GM18870 (cell line): ENCODE measurements at regions not wholly inside any gene's neighbourhood (a gene's known extent, or its start where the extent isn't known, plus 50 kb on each side); places are given as distances from the start of the nearest gene placed in this dataset.

Experiments used
- ATAC-seq: cut with Tn5 transposase; IDR thresholded peaks from one replicate; pipeline ENCODE4 v1.9.1; 2021; ENCODE audit warnings: moderate library complexity; ENCODE audit not compliant: unreplicated experiment

GRCh38 chr5:27523629-27524028 is 485.2 kb upstream of the CDH9 start:
- ATAC-seq, result no peak

- no peak for ATAC-seq
Observed at GRCh38 chr5:27516437-27516836, 478.1 kb upstream of the CDH9 start.

GRCh38 chr5:27511061-27511460 is 472.7 kb upstream of the CDH9 start:
- ATAC-seq, result no peak

GRCh38 chr5:27503813-27504212 is 465.4 kb upstream of the CDH9 start:
- ATAC-seq, result no peak

- no peak for ATAC-seq
Observed at GRCh38 chr5:27502236-27502635, 463.9 kb upstream of the CDH9 start.

GRCh38 chr5:27497491-27497890 is 459.1 kb upstream of the CDH9 start:
- no peak for ATAC-seq

- no peak for ATAC-seq
Observed at GRCh38 chr5:27494887-27495286, 456.5 kb upstream of the CDH9 start.

- no peak for ATAC-seq
Observed at GRCh38 chr5:27491746-27492439, 453.5 kb upstream of the CDH9 start.

GRCh38 chr5:27491047-27491446 is 452.7 kb upstream of the CDH9 start:
- ATAC-seq, result no peak

- ATAC-seq, result no peak
Observed at GRCh38 chr5:27489701-27490100, 451.3 kb upstream of the CDH9 start.

- ATAC-seq, result no peak
Observed at GRCh38 chr5:27482663-27483062, 444.3 kb upstream of the CDH9 start.

- no peak for ATAC-seq
Observed at GRCh38 chr5:27479859-27480258, 441.5 kb upstream of the CDH9 start.

GRCh38 chr5:27477550-27477949 is 439.2 kb upstream of the CDH9 start:
- ATAC-seq, result no peak

GRCh38 chr5:27476356-27476988 is 438.1 kb upstream of the CDH9 start:
- no peak for ATAC-seq

GRCh38 chr5:27475063-27475462 is 436.7 kb upstream of the CDH9 start:
- ATAC-seq, result no peak

GRCh38 chr5:27474395-27474794 is 436.0 kb upstream of the CDH9 start:
- no peak for ATAC-seq

- ATAC-seq, result no peak
Observed at GRCh38 chr5:27474047-27474309, 435.6 kb upstream of the CDH9 start.

- no peak for ATAC-seq
Observed at GRCh38 chr5:27473307-27474046, 435.1 kb upstream of the CDH9 start.

GRCh38 chr5:27472871-27473270 is 434.5 kb upstream of the CDH9 start:
- no peak for ATAC-seq

- peak; percentile 93 for ATAC-seq
Observed at GRCh38 chr5:27472000-27472763, 433.8 kb upstream of the CDH9 start.

- no peak for ATAC-seq
Observed at GRCh38 chr5:27466959-27467358, 428.6 kb upstream of the CDH9 start.

GRCh38 chr5:27465140-27465539 is 426.8 kb upstream of the CDH9 start:
- ATAC-seq, result no peak
